Neural progenitor cell (in vitro differentiated cells): ENCODE measurements at regions not wholly inside any gene's neighbourhood (a gene's known extent, or its start where the extent isn't known, plus 50 kb on each side); places are given as distances from the start of the nearest gene placed in this dataset.

Experiments used
- CTCF ChIP-seq: fragments of 200-600 bp; sonication (generic); IDR thresholded peaks from 2 replicates; pipeline ENCODE4 v1.5.1; 2017; ENCODE audit warnings: antibody characterized with exemption, mild to moderate bottlenecking
- EZH2 ChIP-seq: fragments of 200-600 bp; sonication (generic); IDR thresholded peaks from 2 replicates; pipeline ENCODE4 v1.6.1; 2017; ENCODE audit warnings: antibody characterized with exemption, mild to moderate bottlenecking, moderate library complexity
- EZH2phosphoT487 ChIP-seq: fragments of 200-600 bp; sonication (generic); IDR thresholded peaks from 2 replicates; pipeline ENCODE4 v1.6.1; 2017; ENCODE audit warnings: antibody characterized with exemption

- TF ChIP-seq CTCF = no peak
- TF ChIP-seq EZH2 = no peak
- TF ChIP-seq EZH2phosphoT487 = no peak
Observed at GRCh38 chr1:221279146-221279545, 399.9 kb downstream of the HLX start.
